HG03565 (cell line): ENCODE measurements at regions not wholly inside any gene's neighbourhood (a gene's known extent, or its start where the extent isn't known, plus 50 kb on each side); places are given as distances from the start of the nearest gene placed in this dataset.

Experiments used
- ATAC-seq: cut with Tn5 transposase; IDR thresholded peaks from one replicate; pipeline ENCODE4 v1.9.1; 2021; ENCODE audit warnings: mild to moderate bottlenecking, moderate library complexity; ENCODE audit not compliant: unreplicated experiment

GRCh38 chr1:234662148-234662547 lies 52.2 kb upstream of the IRF2BP2 start:
- no peak for ATAC-seq

GRCh38 chr1:234661317-234661928 lies 51.4 kb upstream of the IRF2BP2 start:
- ATAC-seq, result no peak

GRCh38 chr1:234660536-234661316 lies 50.7 kb upstream of the IRF2BP2 start:
- no peak for ATAC-seq
